HEK293T (cell line): ENCODE measurements at regions not wholly inside any gene's neighbourhood (a gene's known extent, or its start where the extent isn't known, plus 50 kb on each side); places are given as distances from the start of the nearest gene placed in this dataset.
A peak's percentile ranks its signal among the peaks of the same experiment; 100 is the strongest.
"Not testable (repeated sequence)": the region's sequence is repeated elsewhere in the genome, so short reads cannot be mapped to it uniquely, and the experiment has no call there.

Experiments used
- CTCF ChIA-PET: fragments of 350-600 bp; formaldehyde crosslinking; extraction: SDS; loops from one replicate; lab custom pipeline; 2021; ENCODE audit warnings: antibody characterized with exemption, inconsistent platforms; lab: Yijun Ruan, JAX
- POLR2A ChIA-PET: fragments of 350-600 bp; formaldehyde crosslinking; extraction: SDS; loops from one replicate; lab custom pipeline; 2020; ENCODE audit warnings: antibody characterized with exemption, inconsistent platforms; lab: Yijun Ruan, JAX
- DNase-seq: peaks from one replicate; pipeline ENCODE4 v3.0.0; 2012; ENCODE audit warnings: mixed read lengths; ENCODE audit errors: extremely low spot score
- ARNT ChIP-seq: fragments of 450-650 bp; IDR thresholded peaks from 2 replicates; pipeline ENCODE4 v1.6.1; 2017; ENCODE audit warnings: mild to moderate bottlenecking
- BHLHE40 ChIP-seq: fragments of 450-650 bp; IDR thresholded peaks from 2 replicates; pipeline ENCODE4 v1.6.1; 2016; ENCODE audit warnings: mild to moderate bottlenecking, moderate library complexity, borderline replicate concordance
- CTBP1 ChIP-seq: fragments of 450-650 bp; IDR thresholded peaks from 2 replicates; pipeline ENCODE4 v1.6.1; 2016; ENCODE audit warnings: borderline replicate concordance
- ELF4 ChIP-seq: fragments of 450-650 bp; IDR thresholded peaks from 2 replicates; pipeline ENCODE4 v1.6.1; 2017; ENCODE audit warnings: antibody characterized with exemption
- FOXA1 ChIP-seq: fragments of 450-650 bp; IDR thresholded peaks from 2 replicates; pipeline ENCODE4 v1.6.1; 2016; ENCODE audit warnings: mild to moderate bottlenecking
- FOXK2 ChIP-seq: fragments of 450-650 bp; IDR thresholded peaks from 2 replicates; pipeline ENCODE4 v1.6.1; 2016; ENCODE audit warnings: mild to moderate bottlenecking
- FOXM1 ChIP-seq: fragments of 450-650 bp; IDR thresholded peaks from 2 replicates; pipeline ENCODE4 v1.6.1; 2017; ENCODE audit warnings: mild to moderate bottlenecking, borderline replicate concordance
- HDGF ChIP-seq: fragments of 450-650 bp; IDR thresholded peaks from 2 replicates; pipeline ENCODE4 v1.6.1; 2017; ENCODE audit warnings: antibody characterized with exemption, borderline replicate concordance
- L3MBTL2 ChIP-seq: fragments of 450-650 bp; conservative IDR thresholded peaks from 2 replicates; pipeline ENCODE4 v1.6.1; 2016; ENCODE audit warnings: mild to moderate bottlenecking
- LEF1 ChIP-seq: fragments of 450-650 bp; IDR thresholded peaks from 2 replicates; pipeline ENCODE4 v1.6.1; 2017; ENCODE audit warnings: mild to moderate bottlenecking, borderline replicate concordance
- NFRKB ChIP-seq: fragments of 450-650 bp; IDR thresholded peaks from 2 replicates; pipeline ENCODE4 v1.6.1; 2016; ENCODE audit warnings: mild to moderate bottlenecking, moderate library complexity
- SP1 ChIP-seq: fragments of 450-650 bp; IDR thresholded peaks from 2 replicates; pipeline ENCODE4 v1.6.1; 2017
- SUZ12 ChIP-seq: fragments of 450-650 bp; IDR thresholded peaks from 2 replicates; pipeline ENCODE4 v1.6.1; 2016; ENCODE audit warnings: mild to moderate bottlenecking
- TARDBP ChIP-seq: fragments of 450-650 bp; IDR thresholded peaks from 2 replicates; pipeline ENCODE4 v1.6.1; 2016
- ZNF384 ChIP-seq: fragments of 450-650 bp; IDR thresholded peaks from 2 replicates; pipeline ENCODE4 v1.6.1; 2016
- TF ChIP-seq, protein P1 (sequence below): fragments of 450-650 bp; IDR thresholded peaks from 2 replicates; pipeline ENCODE4 v1.6.1; 2016

DNA sequence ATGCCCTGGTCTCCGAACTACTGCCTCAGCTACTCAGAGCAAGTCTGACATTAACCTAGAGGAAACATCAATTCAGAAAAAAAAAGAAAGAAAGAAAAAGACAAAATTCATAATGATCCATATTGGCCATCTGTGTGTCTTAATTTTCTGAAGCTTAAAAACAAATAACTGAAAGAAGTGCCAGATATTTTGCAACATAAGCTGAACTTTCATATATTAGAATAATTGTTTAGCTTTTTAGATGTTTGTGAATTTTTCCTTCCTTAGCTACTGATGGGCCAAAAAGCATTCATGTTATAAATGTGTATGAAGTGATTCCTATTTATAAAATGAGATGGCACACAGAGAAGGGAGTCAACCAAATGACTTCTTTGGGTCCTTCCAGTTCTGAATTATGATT, 555.0 kb upstream of the CHAC2 start:
- DNase-seq: no peak
- ChIA-PET CTCF (no interaction called here), POLR2A (no interaction called here)
- no peak for TF ChIP-seq BHLHE40
- TF ChIP-seq L3MBTL2: no peak
- TF ChIP-seq CTBP1: no peak
- TF ChIP-seq ELF4: no peak
- no peak for TF ChIP-seq FOXK2
- no peak for TF ChIP-seq FOXA1
- TF ChIP-seq FOXM1: no peak
- no peak for TF ChIP-seq TARDBP
- TF ChIP-seq ARNT: no peak
- no peak for TF ChIP-seq HDGF
- no peak for TF ChIP-seq ZNF384
- TF ChIP-seq SUZ12: no peak
- TF ChIP-seq NFRKB: no peak
- no peak for TF ChIP-seq LEF1

DNA sequence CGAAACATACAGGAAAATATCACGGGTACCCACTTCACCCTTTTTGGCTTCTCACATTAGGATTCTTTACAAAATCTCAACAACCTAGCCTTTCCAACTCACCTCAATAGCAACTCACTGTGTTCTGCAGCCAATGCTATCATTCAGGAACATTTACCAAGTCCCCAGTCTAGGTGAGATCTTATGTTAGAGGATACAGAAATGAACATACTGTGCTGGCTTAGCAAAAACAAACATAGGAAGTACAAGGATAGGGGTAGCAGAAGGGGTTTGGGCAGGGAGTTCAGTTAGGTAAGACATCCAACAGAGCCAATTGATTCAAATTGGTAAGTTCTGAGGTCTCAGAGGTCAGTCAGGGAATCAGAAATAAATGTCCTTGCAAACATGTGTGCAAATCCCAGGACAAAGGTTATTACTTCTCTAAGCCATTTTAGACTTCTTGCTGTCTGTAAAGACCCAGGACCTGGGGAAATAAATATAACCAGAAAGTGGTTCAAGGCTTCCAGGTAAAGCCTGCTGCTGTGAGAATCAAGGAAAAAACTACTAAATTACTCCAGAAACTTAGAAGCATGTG, 556.3 kb upstream of the CHAC2 start:
- CTCF ChIA-PET: interaction anchor here (0.5 kb wide), 1 partner anchor 541 kb away, joined by 3 read pairs; no protein-coding TSS in a partner anchor
- POLR2A ChIA-PET: no interaction called here
- no peak for TF ChIP-seq FOXK2
- TF ChIP-seq TARDBP: no peak
- TF ChIP-seq, protein P1, sequence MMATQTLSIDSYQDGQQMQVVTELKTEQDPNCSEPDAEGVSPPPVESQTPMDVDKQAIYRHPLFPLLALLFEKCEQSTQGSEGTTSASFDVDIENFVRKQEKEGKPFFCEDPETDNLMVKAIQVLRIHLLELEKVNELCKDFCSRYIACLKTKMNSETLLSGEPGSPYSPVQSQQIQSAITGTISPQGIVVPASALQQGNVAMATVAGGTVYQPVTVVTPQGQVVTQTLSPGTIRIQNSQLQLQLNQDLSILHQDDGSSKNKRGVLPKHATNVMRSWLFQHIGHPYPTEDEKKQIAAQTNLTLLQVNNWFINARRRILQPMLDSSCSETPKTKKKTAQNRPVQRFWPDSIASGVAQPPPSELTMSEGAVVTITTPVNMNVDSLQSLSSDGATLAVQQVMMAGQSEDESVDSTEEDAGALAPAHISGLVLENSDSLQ: no peak
- no peak for TF ChIP-seq ZNF384
- no peak for TF ChIP-seq ARNT
- TF ChIP-seq CTBP1: no peak
- no peak for TF ChIP-seq LEF1
- TF ChIP-seq BHLHE40: no peak
- TF ChIP-seq SP1: no peak
- DNase-seq: no peak

DNA sequence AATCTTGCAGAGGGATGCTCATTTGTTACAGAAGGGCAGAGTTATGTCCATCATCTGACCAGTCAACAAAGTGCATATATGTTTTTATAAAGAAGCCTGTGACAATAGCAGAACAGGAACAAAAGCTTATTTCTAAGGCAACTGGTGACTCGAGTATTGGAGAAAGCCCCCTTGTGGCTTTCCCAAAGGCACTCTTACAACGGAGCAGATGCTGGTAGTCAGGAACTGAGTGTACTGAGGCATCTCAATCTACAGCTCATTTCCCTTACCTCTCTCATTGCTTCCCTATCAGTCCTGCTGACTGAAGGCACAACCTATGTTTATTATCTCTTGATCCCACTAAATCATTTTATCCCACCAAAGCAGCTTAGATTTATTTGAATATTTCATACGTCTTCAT, 557.1 kb upstream of the CHAC2 start:
- POLR2A ChIA-PET: no interaction called here
- CTCF ChIA-PET: interaction anchor here (0.6 kb wide), 1 partner anchor 534 kb away, joined by 5 read pairs; no protein-coding TSS in a partner anchor
- TF ChIP-seq CTBP1 (no peak), LEF1 (no peak), ARNT (no peak), NFRKB (no peak), FOXA1 (no peak)
- TF ChIP-seq, protein P1: no peak
- DNase-seq: peak; percentile 10

- POLR2A ChIA-PET: no interaction called here
- no peak for DNase-seq
- CTCF ChIA-PET: interaction anchor here (0.6 to 0.7 kb wide), 2 partner anchors 529 to 535 kb away, joined by 3 to 5 read pairs; no protein-coding TSS in a partner anchor
- TF ChIP-seq ELF4 (no peak), ARNT (no peak), TARDBP (no peak)
Observed at GRCh38 chr2:53209679-53210458, 557.7 kb upstream of the CHAC2 start.

DNA sequence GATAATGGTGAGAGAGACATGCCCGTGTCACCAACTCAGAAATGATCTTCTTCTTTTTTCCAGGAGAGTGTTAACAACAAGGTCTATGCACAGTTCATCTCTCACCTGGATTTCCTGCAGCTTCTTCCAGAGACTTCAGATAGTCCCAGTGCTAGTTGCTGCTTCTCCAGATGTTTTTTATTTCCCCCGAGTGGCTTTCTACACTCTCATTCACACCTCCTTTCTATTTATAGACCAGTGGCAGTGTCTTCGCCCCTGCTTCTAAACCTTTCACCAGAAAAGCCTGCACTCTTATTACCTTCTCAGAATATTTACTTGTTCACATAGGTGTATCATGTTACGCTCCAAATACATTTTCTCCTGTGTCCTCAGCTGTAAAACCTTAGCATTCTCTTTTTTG, 558.8 kb upstream of the CHAC2 start:
- TF ChIP-seq SP1 (no peak), FOXK2 (no peak), FOXA1 (no peak), NFRKB (no peak), FOXM1 (no peak), ARNT (no peak), TARDBP (no peak), CTBP1 (no peak), LEF1 (no peak)
- TF ChIP-seq, protein P1: no peak
- CTCF ChIA-PET: interaction anchor here (0.6 kb wide), 1 partner anchor 809 kb away, joined by 3 read pairs; no protein-coding TSS in a partner anchor
- no peak for DNase-seq
- POLR2A ChIA-PET: no interaction called here

DNA sequence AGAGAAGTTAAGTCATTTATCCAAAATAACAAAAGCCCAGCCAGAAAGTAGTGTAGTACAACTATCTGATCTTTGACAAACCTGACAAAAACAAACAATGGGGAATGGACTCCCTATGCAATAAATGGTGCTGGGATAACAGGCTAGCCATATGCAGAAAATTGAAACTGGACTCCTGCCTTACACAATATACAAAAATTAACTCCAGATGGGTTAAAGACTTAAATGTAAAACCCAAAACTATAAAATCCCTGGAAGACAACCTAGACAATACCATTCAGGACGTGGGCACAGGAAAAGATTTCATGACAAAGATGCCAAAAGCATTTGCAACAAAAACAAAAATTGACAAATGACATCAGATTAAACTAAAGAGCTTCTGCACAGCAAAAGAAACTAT, 561.4 kb upstream of the CHAC2 start:
- DNase-seq, POLR2A ChIA-PET, CTCF ChIA-PET: not testable (repeated sequence)

- POLR2A ChIA-PET: no interaction called here
- TF ChIP-seq CTBP1 (no peak), FOXK2 (no peak), BHLHE40 (no peak), LEF1 (no peak)
- TF ChIP-seq, protein P1: peak; percentile 41
- no peak for DNase-seq
- CTCF ChIA-PET: no interaction called here
Observed at GRCh38 chr2:53202063-53202462, 565.5 kb upstream of the CHAC2 start.
